ENCODE measurements at regions not wholly inside any gene's neighbourhood (a gene's known extent, or its start where the extent isn't known, plus 50 kb on each side); places are given as distances from the start of the nearest gene placed in this dataset.

DNA sequence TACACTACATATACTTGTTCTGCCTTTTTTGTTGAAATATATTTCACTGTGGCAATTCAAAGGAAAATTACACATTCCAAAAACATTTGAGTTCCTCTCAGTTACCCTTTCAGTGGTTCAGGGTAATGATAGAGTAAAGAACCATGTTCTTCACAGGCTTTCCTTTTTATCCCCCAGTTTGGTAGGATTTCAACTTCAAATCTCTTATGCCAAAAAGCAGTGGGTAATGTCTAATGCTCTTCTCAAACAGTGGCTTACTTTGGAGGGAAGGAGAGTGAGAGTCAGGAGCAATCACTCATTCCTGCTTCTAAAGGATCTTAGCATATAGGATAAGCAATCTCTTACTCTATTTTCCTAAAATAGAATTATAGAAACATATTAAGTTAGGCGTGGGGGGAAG lies 290.6 kb downstream of the ZEB2 start:
- TF ChIP-seq, protein P1, sequence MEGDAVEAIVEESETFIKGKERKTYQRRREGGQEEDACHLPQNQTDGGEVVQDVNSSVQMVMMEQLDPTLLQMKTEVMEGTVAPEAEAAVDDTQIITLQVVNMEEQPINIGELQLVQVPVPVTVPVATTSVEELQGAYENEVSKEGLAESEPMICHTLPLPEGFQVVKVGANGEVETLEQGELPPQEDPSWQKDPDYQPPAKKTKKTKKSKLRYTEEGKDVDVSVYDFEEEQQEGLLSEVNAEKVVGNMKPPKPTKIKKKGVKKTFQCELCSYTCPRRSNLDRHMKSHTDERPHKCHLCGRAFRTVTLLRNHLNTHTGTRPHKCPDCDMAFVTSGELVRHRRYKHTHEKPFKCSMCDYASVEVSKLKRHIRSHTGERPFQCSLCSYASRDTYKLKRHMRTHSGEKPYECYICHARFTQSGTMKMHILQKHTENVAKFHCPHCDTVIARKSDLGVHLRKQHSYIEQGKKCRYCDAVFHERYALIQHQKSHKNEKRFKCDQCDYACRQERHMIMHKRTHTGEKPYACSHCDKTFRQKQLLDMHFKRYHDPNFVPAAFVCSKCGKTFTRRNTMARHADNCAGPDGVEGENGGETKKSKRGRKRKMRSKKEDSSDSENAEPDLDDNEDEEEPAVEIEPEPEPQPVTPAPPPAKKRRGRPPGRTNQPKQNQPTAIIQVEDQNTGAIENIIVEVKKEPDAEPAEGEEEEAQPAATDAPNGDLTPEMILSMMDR (conservative IDR thresholded peaks at IDR 0.05): no peak
- no peak for TF ChIP-seq ZFX (IDR thresholded peaks at IDR 0.05)

DNA sequence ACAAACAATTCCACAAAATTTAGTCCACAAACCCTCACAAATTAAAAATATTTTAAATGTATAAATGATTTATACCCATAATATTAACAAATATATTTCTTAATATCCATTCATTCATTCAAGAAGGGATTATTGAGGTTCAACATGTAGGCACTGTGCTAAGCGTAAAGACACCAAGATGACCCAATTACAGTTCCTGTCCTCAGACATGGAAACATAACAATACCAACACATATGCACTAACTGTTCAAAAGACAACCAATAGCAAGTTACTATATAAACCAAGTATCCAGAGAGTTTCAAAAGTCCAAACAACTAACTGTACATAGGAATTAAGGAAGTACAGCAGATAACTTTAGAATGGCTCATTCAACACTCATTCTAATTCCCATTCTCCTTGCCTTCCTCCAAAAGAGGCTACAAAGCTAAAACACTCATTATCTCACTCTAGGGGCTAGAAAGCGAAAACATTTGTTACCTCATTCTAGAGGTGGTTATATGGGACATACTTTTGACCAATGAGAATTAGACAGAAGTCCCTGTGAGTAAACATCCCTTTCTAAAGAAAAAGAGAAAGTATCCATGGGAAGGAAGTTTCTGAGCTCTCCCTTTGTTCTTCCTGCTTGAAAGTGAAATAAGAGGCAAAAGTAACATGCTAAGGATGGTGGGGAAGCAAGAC lies 292.4 kb downstream of the ZEB2 start:
- H3K27ac ChIP-seq: no peak overlapping the region
- TF ChIP-seq ZFX (IDR thresholded peaks at IDR 0.05): no peak
- TF ChIP-seq, protein P1 (conservative IDR thresholded peaks at IDR 0.05): no peak

More for the DNA sequence above, 290.6 kb downstream of the ZEB2 start:
- H3K27ac ChIP-seq: no peak overlapping the region

DNA sequence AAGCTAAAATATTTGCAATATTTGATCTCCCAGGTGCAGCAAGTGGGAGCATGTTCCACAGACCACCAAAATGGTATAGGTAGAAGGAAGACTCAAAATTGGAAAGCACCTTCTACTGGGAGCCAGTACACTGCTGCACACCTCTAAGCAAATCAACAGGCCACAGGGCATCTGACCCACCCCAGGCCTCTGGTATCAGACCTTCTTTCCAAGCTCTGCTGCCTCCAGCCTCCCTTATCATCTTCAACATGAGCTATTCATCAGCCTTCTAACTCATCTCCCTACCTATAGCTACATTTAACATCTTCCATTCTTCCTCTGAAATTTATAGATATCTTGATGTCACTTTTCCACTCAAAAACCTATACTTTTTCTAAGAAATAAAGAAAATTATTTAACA lies 294.8 kb downstream of the ZEB2 start:
- no peak for TF ChIP-seq ZFX (IDR thresholded peaks at IDR 0.05)
- TF ChIP-seq, protein P1 (conservative IDR thresholded peaks at IDR 0.05): no peak

DNA sequence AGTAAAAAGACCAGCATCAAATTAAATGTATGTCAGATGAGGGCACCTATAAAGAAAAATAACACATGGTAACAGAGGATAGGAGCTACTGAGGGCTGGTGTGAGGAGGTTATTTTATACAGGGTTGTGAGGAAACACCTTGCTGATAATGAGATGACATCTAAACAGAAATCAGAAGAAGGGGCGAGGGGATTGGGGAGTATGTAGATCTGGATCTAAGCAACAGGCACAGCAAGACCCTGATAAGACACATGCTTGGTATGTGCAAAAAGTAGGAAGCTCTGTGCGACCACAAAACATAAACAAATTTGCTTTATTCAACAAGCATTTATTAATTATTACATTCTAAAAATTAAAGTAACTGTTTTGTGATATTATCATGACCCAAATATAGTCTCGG lies 295.4 kb downstream of the ZEB2 start:
- TF ChIP-seq, protein P1 (conservative IDR thresholded peaks at IDR 0.05): no peak
- no peak for TF ChIP-seq ZFX (IDR thresholded peaks at IDR 0.05)
- no peak overlapping the region for H3K27ac ChIP-seq

More for the DNA sequence above, 294.8 kb downstream of the ZEB2 start:
- no peak overlapping the region for H3K27ac ChIP-seq

DNA sequence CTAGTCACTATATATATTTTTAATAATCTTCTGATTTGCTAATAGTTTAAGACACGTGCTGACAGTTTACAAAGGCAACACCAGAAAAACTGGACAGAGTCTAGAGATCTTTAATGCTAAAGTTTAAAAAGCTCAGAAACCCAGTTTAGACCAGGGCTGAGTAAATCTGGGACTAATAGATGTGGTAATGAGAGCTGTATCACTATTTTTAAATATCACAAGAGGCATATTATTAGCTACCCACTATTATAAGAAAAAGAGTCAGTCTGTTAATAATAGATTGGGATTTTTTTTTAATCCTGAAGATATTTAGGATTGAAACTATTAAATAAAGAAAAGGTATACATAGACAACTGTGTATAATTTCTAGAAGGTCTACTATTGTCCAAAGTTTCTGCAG lies 299.9 kb downstream of the ZEB2 start:
- no peak overlapping the region for H3K27ac ChIP-seq
- TF ChIP-seq, protein P1 (conservative IDR thresholded peaks at IDR 0.05): no peak
- TF ChIP-seq ZFX (IDR thresholded peaks at IDR 0.05): no peak

DNA sequence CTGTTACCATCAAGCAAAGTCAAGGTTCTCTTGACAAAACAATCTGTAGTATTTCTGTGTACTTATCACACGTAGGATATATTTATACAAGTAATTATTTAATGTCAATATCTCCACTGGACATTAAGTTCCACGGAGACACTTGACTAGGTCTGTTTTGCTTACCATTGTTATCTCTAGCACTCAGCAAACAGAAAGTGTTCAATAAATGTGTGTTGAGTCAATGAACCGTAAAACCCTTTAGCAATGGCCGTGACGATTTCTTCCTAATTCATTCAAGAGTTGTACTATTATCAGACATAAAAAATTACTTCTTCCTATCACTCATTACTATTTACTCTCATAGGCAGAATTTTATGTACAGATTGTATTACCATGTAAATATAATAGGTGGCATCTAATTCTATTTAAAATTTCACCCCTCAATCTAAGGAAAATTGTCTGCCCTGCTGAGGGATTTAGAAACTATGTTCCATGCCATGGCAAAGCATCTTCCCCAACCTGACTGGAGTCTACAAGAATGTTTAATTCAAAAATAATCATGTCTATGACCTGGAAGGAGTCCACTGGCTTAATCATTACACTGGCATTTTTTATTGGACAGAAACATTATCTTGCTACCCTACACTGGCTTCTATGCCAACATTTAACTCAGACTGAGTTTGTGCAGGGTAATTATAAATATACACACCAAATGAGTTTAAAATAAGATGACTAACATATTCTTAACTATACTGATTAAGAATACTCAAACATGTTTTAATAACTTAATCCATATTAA lies 301.9 kb downstream of the ZEB2 start:
- TF ChIP-seq ZFX (IDR thresholded peaks at IDR 0.05): no peak
- TF ChIP-seq, protein P1 (conservative IDR thresholded peaks at IDR 0.05): no peak
- no peak overlapping the region for H3K27ac ChIP-seq

All from C4-2B (cell line).